SK-N-SH treated with all-trans-retinoic acid at 6 μM for 48 hours (cell line): ENCODE measurements at regions not wholly inside any gene's neighbourhood (a gene's known extent, or its start where the extent isn't known, plus 50 kb on each side); places are given as distances from the start of the nearest gene placed in this dataset.

Experiments
- ATAC-seq: fragments of 200-7000 bp; cut with Tn5 transposase; 3 replicates; pipeline ENCODE4 v1.9.1; 2020; ENCODE audit warnings: mild to moderate bottlenecking, moderate library complexity
- ARNTL ChIP-seq: fragments of 450-650 bp; formaldehyde crosslinking; IDR thresholded peaks from 2 replicates; pipeline ENCODE4 v1.5.0; 2020; ENCODE audit warnings: low read depth, mild to moderate bottlenecking, moderate library complexity, borderline replicate concordance
- BACH2 ChIP-seq: fragments of 250-450 bp; sonication (Bioruptor Pico); IDR thresholded peaks from 2 replicates; pipeline ENCODE4 v1.9.0; 2021; ENCODE audit warnings: mild to moderate bottlenecking, borderline replicate concordance
- CSDC2 ChIP-seq: fragments of 250-450 bp; sonication (Bioruptor Pico); IDR thresholded peaks from 2 replicates; pipeline ENCODE4 v1.5.0; 2020; ENCODE audit warnings: mild to moderate bottlenecking, moderate library complexity
- CSRNP3 ChIP-seq: fragments of 250-450 bp; sonication (Bioruptor Pico); IDR thresholded peaks from 2 replicates; pipeline ENCODE4 v1.5.1; 2021; ENCODE audit warnings: mild to moderate bottlenecking, moderate library complexity
- ISL1 ChIP-seq: fragments of 250-450 bp; sonication (Bioruptor Pico); IDR thresholded peaks from 2 replicates; pipeline ENCODE4 v2.1.2; 2022; ENCODE audit warnings: mild to moderate bottlenecking, moderate library complexity
- OSR1 ChIP-seq: fragments of 250-450 bp; sonication (Bioruptor Pico); IDR thresholded peaks from 2 replicates; pipeline ENCODE4 v1.8.0; 2022; ENCODE audit warnings: moderate library complexity, mild to moderate bottlenecking, inconsistent platforms
- PATZ1 ChIP-seq: fragments of 250-450 bp; sonication (Bioruptor Pico); IDR thresholded peaks from 2 replicates; pipeline ENCODE4 v1.8.0; 2020; ENCODE audit warnings: mild to moderate bottlenecking, moderate library complexity, borderline replicate concordance
- POU6F1 ChIP-seq: fragments of 250-450 bp; sonication (Bioruptor Pico); IDR thresholded peaks from 2 replicates; pipeline ENCODE4 v1.8.0; 2021; ENCODE audit warnings: low read depth, mild to moderate bottlenecking, moderate library complexity, borderline replicate concordance
- PPARA ChIP-seq: fragments of 250-450 bp; sonication (Bioruptor Pico); IDR thresholded peaks from 2 replicates; pipeline ENCODE4 v1.5.0; 2020; ENCODE audit warnings: mild to moderate bottlenecking, borderline replicate concordance
- RARB ChIP-seq: fragments of 250-450 bp; sonication (Bioruptor Pico); IDR thresholded peaks from 2 replicates; pipeline ENCODE4 v1.8.0; 2021; ENCODE audit warnings: mild to moderate bottlenecking, moderate library complexity
- SNAI2 ChIP-seq: fragments of 250-450 bp; sonication (Bioruptor Pico); IDR thresholded peaks from 2 replicates; pipeline ENCODE4 v1.5.0; 2020; ENCODE audit warnings: mild to moderate bottlenecking, moderate library complexity
- TCF4 ChIP-seq: fragments of 250-450 bp; sonication (Bioruptor Pico); IDR thresholded peaks from 2 replicates; pipeline ENCODE4 v1.8.0; 2021; ENCODE audit warnings: mild to moderate bottlenecking, moderate library complexity, borderline replicate concordance
- TOX ChIP-seq: fragments of 250-450 bp; sonication (Bioruptor Pico); IDR thresholded peaks from 2 replicates; pipeline ENCODE4 v1.8.0; 2021; ENCODE audit warnings: mild to moderate bottlenecking, moderate library complexity, borderline replicate concordance
- TSHZ2 ChIP-seq: fragments of 250-450 bp; sonication (Bioruptor Pico); IDR thresholded peaks from 2 replicates; pipeline ENCODE4 v1.5.0; 2020; ENCODE audit warnings: mild to moderate bottlenecking, moderate library complexity
- ZC3H10 ChIP-seq: fragments of 250-450 bp; sonication (Bioruptor Pico); IDR thresholded peaks from 2 replicates; pipeline ENCODE4 v1.5.1; 2021; ENCODE audit warnings: mild to moderate bottlenecking, moderate library complexity
- ZFP3 ChIP-seq: fragments of 250-450 bp; sonication (Bioruptor Pico); IDR thresholded peaks from 2 replicates; pipeline ENCODE4 v1.5.0; 2020; ENCODE audit warnings: mild to moderate bottlenecking, moderate library complexity
- ZFP30 ChIP-seq: fragments of 450-650 bp; formaldehyde crosslinking; IDR thresholded peaks from 2 replicates; pipeline ENCODE4 v1.5.0; 2022; ENCODE audit warnings: mild to moderate bottlenecking, moderate library complexity
- ZNF565 ChIP-seq: fragments of 450-650 bp; formaldehyde crosslinking; conservative IDR thresholded peaks from 2 replicates; pipeline ENCODE4 v1.5.0; 2020; ENCODE audit warnings: low read depth, mild to moderate bottlenecking, moderate library complexity
- ZNF70 ChIP-seq: fragments of 450-650 bp; formaldehyde crosslinking; IDR thresholded peaks from 2 replicates; pipeline ENCODE4 v1.5.0; 2020; ENCODE audit warnings: mild to moderate bottlenecking, moderate library complexity
- ZNF8 ChIP-seq: fragments of 450-650 bp; formaldehyde crosslinking; IDR thresholded peaks from 2 replicates; pipeline ENCODE4 v1.5.0; 2020; ENCODE audit warnings: mild to moderate bottlenecking, moderate library complexity

GRCh38 chr10:33485276-33485675 is 150.8 kb upstream of the NRP1 start:
- ATAC-seq: no peak
- TF ChIP-seq TSHZ2 (CRISPR knock-in tag) (no peak), ZNF8 (CRISPR knock-in tag) (no peak), POU6F1 (no peak), ZNF565 (CRISPR knock-in tag) (no peak), PATZ1 (CRISPR knock-in tag) (no peak), TOX (CRISPR knock-in tag) (no peak), ZC3H10 (CRISPR knock-in tag) (no peak), ZNF70 (CRISPR knock-in tag) (no peak), CSDC2 (no peak), ZFP3 (CRISPR knock-in tag) (no peak), ISL1 (no peak), SNAI2 (no peak), ZFP30 (no peak), TCF4 (CRISPR knock-in tag) (no peak), OSR1 (no peak), RARB (CRISPR knock-in tag) (no peak)

- no peak for ATAC-seq
- TF ChIP-seq TOX (CRISPR knock-in tag) (no peak), ISL1 (no peak), ZFP30 (no peak), CSRNP3 (CRISPR knock-in tag) (no peak), TSHZ2 (CRISPR knock-in tag) (no peak)
Measured at GRCh38 chr10:33484787-33485186, 150.3 kb upstream of the NRP1 start.

GRCh38 chr10:33483816-33484190 is 149.3 kb upstream of the NRP1 start:
- no peak for ATAC-seq
- TF ChIP-seq TSHZ2 (CRISPR knock-in tag) (no peak), ZNF70 (CRISPR knock-in tag) (no peak), ARNTL (CRISPR knock-in tag) (no peak), PATZ1 (CRISPR knock-in tag) (no peak), POU6F1 (no peak), PPARA (CRISPR knock-in tag) (no peak), BACH2 (CRISPR knock-in tag) (no peak), ISL1 (no peak), OSR1 (no peak)
